Fibroblast of lung (primary cell): ENCODE measurements at regions not wholly inside any gene's neighbourhood (a gene's known extent, or its start where the extent isn't known, plus 50 kb on each side); places are given as distances from the start of the nearest gene placed in this dataset.

Experiments
- DNase-seq, 2 donors: peaks; one replicate each; pipeline versions ENCODE4 v3.0.0 to v3.0.0-alpha.2; 2010; ENCODE audit warnings: low read depth in 2 of 2
- H2AFZ ChIP-seq: 2 replicates; pipeline ENCODE4 v1.5.1; 2012; ENCODE audit warnings: low read length, control low read depth, inconsistent platforms
- H3K27ac ChIP-seq: 2 replicates; pipeline ENCODE4 v1.5.1; 2011; ENCODE audit warnings: low read length, control low read depth; ENCODE audit not compliant: insufficient read depth
- H3K27me3 ChIP-seq: 2 replicates; pipeline ENCODE4 v1.5.1; 2011; ENCODE audit warnings: mild to moderate bottlenecking, low read length; ENCODE audit not compliant: control insufficient read depth, insufficient read depth
- H3K36me3 ChIP-seq: 2 replicates; pipeline ENCODE4 v1.5.1; 2011; ENCODE audit warnings: low read length; ENCODE audit not compliant: control insufficient read depth, insufficient read depth
- H3K4me1 ChIP-seq: 2 replicates; pipeline ENCODE4 v1.5.1; 2011; ENCODE audit warnings: low read length; ENCODE audit not compliant: control insufficient read depth, insufficient read depth; ENCODE audit errors: extremely low read depth
- H3K4me2 ChIP-seq: 2 replicates; pipeline ENCODE4 v1.5.1; 2011; ENCODE audit warnings: low read length, control low read depth; ENCODE audit not compliant: insufficient read depth; ENCODE audit errors: extremely low read depth
- H3K4me3 ChIP-seq, 4 experiments: fragments of 200-600 bp in 1 of 4; sonication (generic) in 1 of 4; replicated peaks in 1 of 4; 2 replicates each; pipeline ENCODE4 v1.5.1; 2011 to 2016; ENCODE audit warnings: low read length in 4 of 4, low read depth in 3 of 4, mild to moderate bottlenecking in 3 of 4, control low read depth in 2 of 4, inconsistent platforms in 1 of 4, mixed read lengths in 1 of 4; ENCODE audit not compliant: insufficient read depth in 1 of 4; ENCODE audit errors: control extremely low read depth in 1 of 4
- H3K79me2 ChIP-seq: 2 replicates; pipeline ENCODE4 v1.5.1; 2012; ENCODE audit warnings: mild to moderate bottlenecking, low read length, inconsistent platforms; ENCODE audit not compliant: control insufficient read depth, insufficient read depth
- H3K9ac ChIP-seq: 2 replicates; pipeline ENCODE4 v1.5.1; 2011; ENCODE audit warnings: mild to moderate bottlenecking, low read length, control low read depth; ENCODE audit not compliant: insufficient read depth
- H3K9me3 ChIP-seq: 2 replicates; pipeline ENCODE4 v1.5.1; 2012; ENCODE audit warnings: low read depth, low read length; ENCODE audit not compliant: control insufficient read depth, insufficient read depth
- H4K20me1 ChIP-seq: 2 replicates; pipeline ENCODE4 v1.5.1; 2011; ENCODE audit warnings: low read length; ENCODE audit not compliant: control insufficient read depth, insufficient read depth; ENCODE audit errors: extremely low read depth
- EZH2 ChIP-seq: IDR thresholded peaks from 2 replicates; pipeline ENCODE4 v1.5.1; 2012; ENCODE audit warnings: low read length, control low read depth, mild to moderate bottlenecking; ENCODE audit errors: missing control alignments
- TF ChIP-seq, protein P1 (sequence below), 2 donors: IDR thresholded peaks in 1 of 2; conservative IDR thresholded peaks in 1 of 2; 1 replicate in 1 of 2; 2 replicates in 1 of 2; pipeline ENCODE4 v1.5.1; 2011 to 2012; ENCODE audit warnings: low read length in 2 of 2, control low read depth in 1 of 2, inconsistent platforms in 1 of 2, low read depth in 1 of 2, mild to moderate bottlenecking in 1 of 2

DNA sequence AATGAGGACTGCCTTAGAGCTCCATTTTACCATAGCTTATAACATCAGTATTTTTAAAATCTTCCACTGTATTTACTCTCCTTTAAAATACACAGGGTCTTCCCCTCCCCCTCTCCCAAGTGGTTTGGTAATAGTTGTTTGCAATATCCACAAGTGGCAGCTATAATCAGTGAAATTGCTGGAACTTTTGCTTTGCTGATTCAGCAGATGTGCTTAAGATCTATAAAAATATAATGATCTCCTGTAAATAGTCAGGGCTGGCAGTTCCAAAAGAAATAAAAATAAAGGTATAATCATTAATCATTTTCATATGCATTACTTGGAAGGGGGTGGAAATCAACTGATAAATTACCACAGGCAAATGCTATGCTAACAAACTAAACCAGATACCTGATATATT lies 345.2 kb downstream of the KLHL13 start:
- Histone ChIP-seq H3K27me3 (no peaks in the 10 kb centered on the region), H3K27ac (no peak overlapping the region), H3K4me3 (no peak overlapping the region), H2AFZ (no peak overlapping the region), H3K9ac (no peak overlapping the region), H3K4me2 (no peak overlapping the region), H3K79me2 (no peaks in the 10 kb centered on the region), H3K9me3 (no peaks in the 10 kb centered on the region), H3K4me1 (no peaks in the 10 kb centered on the region), H3K36me3 (no peaks in the 10 kb centered on the region), H4K20me1 (no peaks in the 10 kb centered on the region)
- TF ChIP-seq, protein P1, sequence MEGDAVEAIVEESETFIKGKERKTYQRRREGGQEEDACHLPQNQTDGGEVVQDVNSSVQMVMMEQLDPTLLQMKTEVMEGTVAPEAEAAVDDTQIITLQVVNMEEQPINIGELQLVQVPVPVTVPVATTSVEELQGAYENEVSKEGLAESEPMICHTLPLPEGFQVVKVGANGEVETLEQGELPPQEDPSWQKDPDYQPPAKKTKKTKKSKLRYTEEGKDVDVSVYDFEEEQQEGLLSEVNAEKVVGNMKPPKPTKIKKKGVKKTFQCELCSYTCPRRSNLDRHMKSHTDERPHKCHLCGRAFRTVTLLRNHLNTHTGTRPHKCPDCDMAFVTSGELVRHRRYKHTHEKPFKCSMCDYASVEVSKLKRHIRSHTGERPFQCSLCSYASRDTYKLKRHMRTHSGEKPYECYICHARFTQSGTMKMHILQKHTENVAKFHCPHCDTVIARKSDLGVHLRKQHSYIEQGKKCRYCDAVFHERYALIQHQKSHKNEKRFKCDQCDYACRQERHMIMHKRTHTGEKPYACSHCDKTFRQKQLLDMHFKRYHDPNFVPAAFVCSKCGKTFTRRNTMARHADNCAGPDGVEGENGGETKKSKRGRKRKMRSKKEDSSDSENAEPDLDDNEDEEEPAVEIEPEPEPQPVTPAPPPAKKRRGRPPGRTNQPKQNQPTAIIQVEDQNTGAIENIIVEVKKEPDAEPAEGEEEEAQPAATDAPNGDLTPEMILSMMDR (conservative IDR thresholded peaks at IDR 0.05 in 1 of 2, IDR thresholded peaks at IDR 0.05 in 1 of 2; ENCODE audit: low read depth in 1 of 2, low read length in 2 of 2) = no peak
- no peak for TF ChIP-seq EZH2
- no peak for DNase-seq

- no peak overlapping the region for H3K9ac ChIP-seq
- no peaks in the 10 kb centered on the region for H3K36me3 ChIP-seq
- no peak overlapping the region for H3K27ac ChIP-seq
- H2AFZ ChIP-seq = no peak overlapping the region
- no peaks in the 10 kb centered on the region for H3K79me2 ChIP-seq
- H3K4me2 ChIP-seq = no peak overlapping the region
- no peaks in the 10 kb centered on the region for H3K27me3 ChIP-seq
- H3K9me3 ChIP-seq = no peaks in the 10 kb centered on the region
- no peaks in the 10 kb centered on the region for H3K4me1 ChIP-seq
- no peak overlapping the region for H3K4me3 ChIP-seq
- no peak for DNase-seq
- no peaks in the 10 kb centered on the region for H4K20me1 ChIP-seq
- TF ChIP-seq, protein P1 (conservative IDR thresholded peaks at IDR 0.05 in 1 of 2, IDR thresholded peaks at IDR 0.05 in 1 of 2; ENCODE audit: low read depth in 1 of 2, low read length in 2 of 2) = no peak
- no peak for TF ChIP-seq EZH2
Observed at GRCh38 chrX:117768861-117769604, 347.6 kb downstream of the KLHL13 start.

DNA sequence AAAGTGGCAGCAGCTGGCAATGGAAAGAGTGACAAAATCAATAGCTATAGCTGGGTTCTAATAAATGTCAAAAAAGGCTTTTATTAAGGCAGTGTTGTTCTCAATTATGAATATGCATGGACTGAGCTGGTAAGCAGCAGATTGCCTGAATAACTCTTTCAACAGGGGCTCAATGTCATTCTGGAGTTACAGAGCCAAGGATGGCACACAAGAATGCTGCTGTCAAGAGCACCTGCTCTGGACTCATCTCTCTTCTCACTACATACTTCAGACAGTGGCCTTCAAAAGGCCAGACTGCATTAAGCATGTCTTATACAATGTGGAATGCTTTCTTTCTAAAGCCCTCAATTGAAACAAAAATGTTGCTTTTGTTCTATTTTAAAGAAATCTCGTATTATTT lies 351.4 kb downstream of the KLHL13 start:
- Histone ChIP-seq H3K4me2 (no peak overlapping the region), H3K9ac (no peak overlapping the region), H3K4me3 (no peak overlapping the region), H3K79me2 (no peaks in the 10 kb centered on the region), H3K27ac (no peak overlapping the region), H3K27me3 (no peaks in the 10 kb centered on the region), H4K20me1 (no peaks in the 10 kb centered on the region), H3K4me1 (no peaks in the 10 kb centered on the region), H3K36me3 (no peaks in the 10 kb centered on the region), H2AFZ (no peak overlapping the region), H3K9me3 (no peaks in the 10 kb centered on the region)
- TF ChIP-seq EZH2 = no peak
- TF ChIP-seq, protein P1 (conservative IDR thresholded peaks at IDR 0.05 in 1 of 2, IDR thresholded peaks at IDR 0.05 in 1 of 2; ENCODE audit: low read depth in 1 of 2, low read length in 2 of 2) = no peak
- DNase-seq = no peak
